Left renal cortex interstitium (tissue), 4 donors: ENCODE measurements at regions not wholly inside any gene's neighbourhood (a gene's known extent, or its start where the extent isn't known, plus 50 kb on each side); places are given as distances from the start of the nearest gene placed in this dataset.
"Not testable (repeated sequence)": the region's sequence is repeated elsewhere in the genome, so short reads cannot be mapped to it uniquely, and the experiment has no call there.

ENCODE experiments used
- DNase-seq, 4 donors: peaks; one replicate each; pipeline ENCODE4 v3.0.0-alpha.2; 2013; ENCODE audit warnings: low read depth in 4 of 4, low spot score in 2 of 4, missing footprints in 1 of 4

DNA sequence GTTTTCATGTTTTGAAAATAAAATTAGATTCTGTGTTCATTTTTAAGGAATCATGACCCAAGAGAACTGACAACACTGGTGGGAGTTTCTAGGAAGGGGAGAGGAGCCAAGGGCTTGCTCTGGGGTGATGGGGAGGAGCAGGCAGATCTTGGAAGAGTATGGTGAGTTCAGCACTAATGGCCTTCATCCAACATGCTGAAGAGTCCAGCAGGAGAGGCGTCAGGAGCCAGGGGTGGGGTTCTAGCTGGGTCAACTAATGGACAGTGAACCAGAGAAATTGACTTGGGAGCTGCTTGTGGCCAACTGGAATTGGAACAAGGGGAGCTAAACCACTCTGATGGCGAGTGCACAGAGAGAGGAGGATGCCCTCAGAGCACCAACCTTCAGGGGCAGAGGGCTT is 107.1 kb downstream of the MRPL14 start:
- no peak for DNase-seq

DNA sequence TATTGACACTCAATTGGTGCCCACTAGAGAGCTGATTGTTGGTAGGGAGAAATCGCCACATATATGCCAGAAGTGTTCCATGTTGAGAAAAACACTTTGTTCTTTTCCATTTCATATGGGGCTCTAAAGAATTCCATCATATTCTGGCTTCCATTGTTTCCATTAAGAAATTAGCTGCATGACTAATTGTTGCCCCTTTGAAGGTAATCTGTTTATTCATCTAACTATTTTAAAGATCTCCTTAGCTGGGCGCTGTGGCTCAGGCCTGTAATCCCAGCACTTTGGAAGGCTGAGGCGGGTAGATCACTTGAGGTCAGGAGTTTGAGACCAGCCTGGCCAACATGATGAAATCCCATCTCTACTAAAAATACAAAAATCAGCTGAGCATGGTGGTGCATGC is 109.9 kb downstream of the MRPL14 start:
- not testable (repeated sequence) for DNase-seq

DNA sequence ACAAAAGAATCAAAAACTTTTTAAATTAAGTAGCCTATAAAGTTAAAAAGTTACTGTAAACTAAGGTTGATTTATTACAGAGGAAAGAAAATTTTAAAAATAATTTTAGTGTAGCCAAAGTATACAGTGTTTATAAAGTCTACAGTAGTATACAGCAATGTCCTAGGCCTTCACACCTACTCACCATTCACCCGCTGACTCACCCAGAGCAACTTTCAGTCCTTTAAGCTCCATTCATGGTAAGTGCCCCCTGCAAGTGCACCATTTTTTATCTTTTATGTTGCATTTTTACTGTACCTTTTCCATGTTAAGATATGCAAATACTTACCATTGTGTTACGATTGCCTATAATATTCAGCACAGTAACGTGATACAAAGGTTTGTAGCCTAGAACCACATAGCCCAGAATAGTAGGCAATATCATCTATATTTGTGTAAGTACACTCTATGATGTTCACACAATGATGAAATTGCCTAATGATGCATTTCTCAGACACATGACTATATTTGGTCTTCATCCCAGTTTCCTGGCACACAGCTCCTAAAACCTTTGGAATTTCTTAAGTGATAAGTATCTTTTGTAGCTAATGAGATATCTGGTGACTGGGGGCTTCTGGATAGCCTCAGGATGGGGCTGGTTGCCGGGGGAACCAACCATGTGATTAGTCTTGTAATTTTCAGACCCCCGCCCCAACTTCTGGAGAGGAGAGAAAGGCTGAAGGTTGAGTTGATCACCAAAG is 111.0 kb downstream of the MRPL14 start:
- DNase-seq, result no peak

DNA sequence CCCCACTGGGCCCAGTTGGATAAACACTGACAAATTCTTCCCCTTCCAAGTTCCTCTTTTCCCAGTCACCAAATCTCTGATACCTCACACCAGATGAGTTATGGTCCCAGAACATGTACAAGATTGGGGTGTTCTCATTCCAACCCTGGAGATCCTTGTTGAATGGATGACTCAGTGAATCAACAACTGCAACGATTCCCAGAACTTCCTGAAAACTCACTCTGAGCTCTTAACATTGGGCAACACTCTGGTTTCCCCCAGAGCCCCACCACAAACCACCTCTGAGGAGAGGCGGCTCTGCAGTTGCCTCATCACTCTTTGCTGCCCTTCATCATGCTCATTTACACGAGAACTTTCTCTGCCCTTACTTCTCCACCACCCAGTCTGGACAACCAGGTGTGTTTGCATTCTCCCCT is 115.2 kb downstream of the MRPL14 start:
- DNase-seq, result no peak

DNA sequence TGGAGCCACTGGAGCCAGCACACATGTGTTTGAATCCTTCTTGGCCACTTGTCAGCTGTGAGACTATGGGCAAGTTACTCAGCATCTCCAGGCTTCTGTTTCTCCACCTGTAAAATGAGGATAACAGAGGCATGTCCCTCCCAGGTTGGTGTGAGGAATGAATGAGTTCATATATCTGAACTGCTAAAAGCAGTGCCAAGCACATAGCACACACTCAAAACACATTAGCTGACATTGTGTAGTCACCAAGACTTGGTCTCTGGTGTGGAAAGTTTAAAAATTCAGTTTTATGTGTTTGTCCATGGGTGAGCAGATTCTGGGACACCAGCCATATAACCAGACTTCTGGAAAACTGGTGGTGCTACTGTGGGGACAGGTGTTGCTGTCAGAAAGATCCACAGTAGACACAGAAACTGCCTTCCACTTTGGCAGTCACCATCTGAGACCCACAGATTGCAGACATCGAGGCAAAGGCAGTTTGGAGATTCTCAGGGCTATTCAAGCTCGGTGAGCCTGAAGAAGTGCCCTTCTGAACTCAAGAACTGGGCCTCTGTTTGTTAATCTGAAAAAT is 115.8 kb downstream of the MRPL14 start:
- no peak for DNase-seq

DNA sequence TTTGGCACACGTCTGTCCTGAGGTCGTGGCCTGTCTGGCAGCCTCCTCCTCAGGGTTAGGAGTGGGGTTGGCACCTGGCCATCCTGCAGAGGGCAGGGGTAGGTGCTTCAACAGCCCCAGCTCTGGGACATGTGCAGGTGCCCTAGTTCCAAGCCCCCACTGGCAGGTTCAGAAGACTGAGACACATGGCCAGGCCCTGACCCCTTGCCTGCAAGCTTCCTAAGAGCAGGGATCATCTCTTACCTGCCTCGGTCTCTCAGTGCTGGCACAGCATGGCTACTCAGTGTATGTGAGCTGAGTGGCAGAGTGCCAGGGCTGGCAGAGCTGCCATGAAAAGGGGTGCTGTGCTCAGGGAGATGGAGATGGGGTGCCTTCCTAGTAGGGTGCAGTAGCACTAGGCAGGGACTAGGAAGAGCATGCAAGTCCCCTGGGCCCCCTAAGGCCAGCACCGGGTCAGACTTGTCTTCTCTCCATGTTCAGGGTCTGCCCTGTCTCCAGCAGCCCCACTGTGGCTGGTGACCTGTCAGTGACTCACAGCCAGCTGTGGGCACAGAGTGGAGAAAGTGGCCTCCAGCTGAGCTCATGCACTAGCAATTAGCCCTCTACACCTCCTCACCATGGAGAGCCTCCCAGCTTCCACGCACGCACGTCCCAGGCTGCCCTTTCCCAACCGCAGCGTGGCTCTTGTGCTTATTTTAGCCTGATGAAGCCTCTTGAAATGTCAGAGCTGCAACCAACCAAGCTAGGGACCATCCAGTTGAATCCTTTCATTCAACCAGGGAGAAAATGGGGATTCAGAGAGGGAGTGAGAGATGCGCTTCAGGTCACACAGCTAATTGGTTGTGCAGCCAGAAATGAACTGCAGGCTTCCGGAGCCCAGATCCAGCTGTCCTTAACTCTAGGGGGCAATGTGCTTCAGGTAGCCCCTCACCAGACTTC is 116.6 kb downstream of the MRPL14 start:
- DNase-seq, result no peak

DNA sequence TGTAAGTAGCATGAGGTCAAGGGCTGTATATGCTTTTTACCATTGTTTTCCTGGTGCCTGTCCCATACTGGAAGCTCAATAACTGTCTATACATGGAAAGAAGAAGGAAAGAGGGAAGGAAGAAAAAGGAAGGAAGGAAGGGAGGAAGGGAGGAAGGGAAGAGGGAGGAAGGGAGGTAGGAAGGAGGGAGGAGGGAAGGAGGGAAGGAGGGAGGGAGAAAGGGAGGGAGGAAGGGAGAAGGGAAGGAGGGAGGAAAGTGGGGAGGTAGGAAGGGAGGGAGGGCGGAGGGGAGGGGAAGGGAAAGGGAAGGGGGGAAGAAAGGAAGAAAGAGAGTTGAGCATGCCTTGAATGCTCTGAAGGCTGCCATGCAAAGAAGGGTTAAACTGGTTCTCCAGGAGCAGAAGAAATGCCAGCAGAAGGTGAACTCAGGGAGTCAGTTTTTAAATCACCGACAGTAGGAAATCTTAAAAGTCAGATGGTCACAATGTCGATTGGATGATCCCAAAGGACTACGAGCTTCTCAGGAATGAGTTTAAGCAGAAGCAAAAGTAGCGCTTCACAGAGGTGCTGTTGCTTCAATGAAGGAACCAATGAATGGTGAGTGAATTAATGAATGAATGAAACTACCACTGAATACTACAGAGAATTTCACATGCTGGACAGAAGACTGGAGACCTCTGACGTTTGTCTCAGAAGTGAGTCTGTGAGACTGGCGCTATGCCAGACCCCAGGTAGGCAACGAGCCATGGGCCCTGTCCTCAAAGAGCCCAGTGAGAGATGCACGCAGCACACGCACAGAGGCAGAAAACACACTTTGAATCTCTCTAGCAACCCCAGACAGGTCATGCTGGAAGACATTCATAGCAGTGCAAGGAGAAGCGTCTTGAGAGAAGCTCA is 117.6 kb downstream of the MRPL14 start:
- no peak for DNase-seq

DNA sequence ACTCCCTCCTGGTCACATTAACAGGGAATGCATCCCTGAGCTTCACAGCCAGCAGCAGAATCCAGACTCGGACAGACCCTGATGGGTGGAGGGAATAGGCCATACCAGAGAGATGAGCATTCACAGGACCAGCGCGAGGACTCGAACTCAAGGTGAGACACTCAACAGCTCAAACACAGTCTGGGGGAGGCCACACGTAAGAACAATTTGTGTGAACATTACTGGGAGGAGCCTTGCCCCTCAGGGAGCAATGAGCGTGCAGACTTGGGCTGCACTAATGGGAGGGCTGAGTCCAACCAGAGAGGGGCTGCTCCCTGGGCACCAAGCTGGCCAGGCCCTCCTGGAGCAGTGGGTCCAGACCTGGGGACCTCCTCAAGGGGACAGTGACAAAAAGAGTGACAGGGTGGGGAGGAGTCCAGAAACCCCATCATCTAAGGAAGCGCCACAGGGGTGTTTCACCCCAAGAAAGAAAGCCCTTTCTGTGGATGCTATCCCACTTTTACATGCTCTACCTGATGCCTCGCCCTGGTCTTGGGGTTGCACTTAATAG is 118.4 kb downstream of the MRPL14 start:
- DNase-seq, result no peak

DNA sequence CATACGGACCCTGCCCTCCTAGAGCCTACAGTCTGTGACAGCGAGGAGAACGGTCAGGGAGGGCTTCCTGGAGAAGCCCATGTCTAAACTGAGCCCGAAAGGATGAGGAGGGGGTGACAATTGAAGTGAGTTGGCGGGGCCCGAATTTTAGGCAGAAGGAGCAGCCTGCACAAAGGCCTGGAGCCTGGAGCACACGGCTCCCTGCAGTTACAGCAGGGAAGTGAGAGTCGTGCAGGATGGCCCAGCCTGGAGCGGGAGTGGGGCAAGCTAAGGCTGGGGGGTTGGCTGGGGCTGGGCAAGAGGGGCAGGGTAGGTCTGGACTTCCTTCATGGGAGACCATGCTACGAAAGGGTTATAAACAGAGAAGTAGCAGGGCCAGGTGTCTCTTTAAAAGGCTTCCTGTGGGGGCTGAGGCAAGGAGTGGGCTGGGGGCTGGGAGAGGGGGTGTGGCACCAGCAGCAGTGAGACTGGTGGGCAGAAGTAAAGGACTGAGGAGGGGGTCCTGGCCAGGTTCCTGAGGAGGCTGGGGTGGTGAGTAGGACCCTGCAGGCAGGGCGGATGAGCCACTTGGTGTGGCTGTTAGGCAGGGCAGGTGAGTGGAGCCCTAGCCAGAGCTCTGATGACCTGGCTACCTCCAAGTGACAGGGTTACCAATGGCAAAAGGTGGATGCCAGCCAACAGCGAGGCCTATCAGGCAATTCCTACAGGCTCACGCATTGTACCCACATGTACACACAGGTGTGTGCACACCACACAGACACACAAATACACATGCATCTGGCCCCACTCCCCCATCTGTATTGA is 119.2 kb downstream of the MRPL14 start:
- no peak for DNase-seq

DNA sequence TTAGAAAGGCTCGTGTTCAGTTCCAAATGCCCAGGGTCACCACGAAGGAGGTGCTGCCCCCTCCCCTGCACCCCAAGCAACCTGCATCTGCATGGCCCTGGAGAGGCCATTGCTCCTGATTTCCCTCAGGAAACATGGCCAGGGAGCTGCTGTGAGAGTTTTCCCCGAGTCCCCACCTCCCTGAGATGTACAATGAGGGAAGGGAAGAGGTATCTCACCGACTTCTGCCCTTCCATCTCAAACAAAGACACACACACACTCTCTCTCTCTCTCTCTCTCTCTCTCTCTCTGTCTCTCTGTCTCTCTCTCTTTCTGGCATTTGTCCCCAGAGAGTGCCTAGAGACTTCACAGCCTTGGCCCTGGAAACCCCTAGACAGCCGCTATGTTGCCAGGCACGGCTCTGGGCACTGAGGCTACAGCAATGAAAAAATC is 120.4 kb downstream of the MRPL14 start:
- no peak for DNase-seq

DNA sequence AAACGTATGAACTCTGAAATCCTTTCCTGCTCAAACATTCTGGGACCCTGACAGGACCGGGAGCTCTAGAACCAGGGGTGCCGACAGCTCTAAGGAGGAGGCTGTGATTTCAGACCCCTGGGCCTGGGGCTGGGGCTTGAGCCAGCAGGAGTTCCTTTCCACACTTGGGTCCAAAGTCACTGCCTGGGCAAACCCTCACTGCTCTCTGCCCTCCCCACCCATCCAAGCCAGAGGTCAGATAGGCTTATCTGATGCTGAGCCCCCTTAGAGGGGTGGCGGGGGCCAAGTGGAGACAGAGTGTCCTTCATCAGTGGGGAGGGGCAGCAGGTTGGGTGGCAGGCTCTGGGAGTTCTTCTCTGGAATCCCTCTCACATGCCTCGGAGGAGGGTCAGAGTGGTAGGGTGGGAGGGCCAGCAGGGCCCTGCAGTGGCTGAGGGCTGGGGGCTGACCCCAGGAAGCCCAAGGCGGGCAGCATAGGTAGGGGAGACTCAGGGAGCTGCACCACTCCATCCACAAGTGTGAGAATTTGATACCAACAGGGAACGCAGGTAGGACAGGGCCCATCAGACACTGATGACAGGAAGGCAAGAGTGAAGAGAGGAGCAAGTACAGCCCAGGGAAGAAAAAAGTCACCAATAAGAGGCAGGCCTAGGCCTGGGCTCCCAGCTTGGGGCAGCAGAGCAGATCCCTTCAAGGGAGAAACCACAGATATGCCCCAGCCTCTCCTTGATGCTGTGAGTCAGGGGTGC is 121.0 kb downstream of the MRPL14 start:
- no peak for DNase-seq

DNA sequence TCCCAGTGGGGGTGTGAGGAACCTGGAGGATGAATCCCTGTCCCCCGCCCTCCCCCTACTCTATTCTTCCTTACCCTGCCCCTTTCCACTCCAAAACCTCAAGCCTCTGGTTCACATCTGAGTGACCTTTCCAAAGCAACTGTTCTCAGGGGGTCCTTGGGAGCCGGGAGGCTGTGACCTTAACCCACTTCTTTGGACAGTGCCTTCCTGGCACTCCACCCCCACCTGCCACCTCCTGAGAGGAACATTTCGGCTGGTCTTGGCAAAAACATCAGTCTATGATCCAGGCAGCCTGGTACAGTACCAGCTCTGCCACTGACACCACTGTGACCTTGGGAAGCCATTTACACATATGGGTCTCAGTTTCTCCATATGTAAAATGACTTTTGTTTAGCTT is 121.7 kb downstream of the MRPL14 start:
- no peak for DNase-seq

DNA sequence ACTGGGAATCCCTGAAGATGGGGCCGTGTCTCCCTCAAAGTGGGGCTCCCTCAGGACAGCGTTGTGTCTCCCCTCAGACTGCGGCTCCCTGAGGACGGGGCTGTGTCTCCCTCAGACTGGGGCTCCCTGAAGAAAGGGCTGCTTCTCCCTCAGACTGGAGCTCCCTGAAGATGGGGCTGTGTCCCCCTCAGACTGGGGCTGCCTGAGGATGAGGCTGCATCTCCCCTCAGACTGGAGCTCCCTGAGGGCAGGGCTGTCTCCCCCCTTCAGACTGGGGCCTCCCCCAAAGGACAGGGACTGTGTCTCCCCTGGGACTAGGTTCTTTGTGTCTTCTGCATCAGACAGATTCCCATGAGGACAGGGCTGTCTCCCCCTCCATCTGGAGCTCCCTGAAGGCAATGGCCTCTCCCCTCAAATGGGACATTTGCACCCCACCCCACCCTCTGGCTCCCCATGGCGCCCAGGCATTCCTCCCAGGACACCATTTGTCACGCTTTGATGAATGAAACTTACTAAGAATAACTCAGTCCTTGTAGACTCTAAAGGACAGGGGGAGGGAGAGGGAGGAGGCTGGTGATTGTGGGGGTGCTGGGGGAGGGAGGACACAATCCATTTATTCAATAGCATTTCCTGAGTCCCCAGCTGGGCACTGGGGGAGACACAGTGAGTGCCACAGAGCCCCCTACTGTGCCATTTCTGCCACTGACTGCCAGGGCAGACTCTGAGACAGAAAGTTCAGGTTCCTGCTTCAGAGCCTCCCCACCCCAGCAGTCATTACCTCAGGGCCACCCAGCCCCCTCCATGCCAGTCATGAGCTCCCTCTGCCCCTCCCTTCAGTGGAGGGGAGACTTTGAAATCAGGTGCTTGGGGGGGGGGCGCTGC is 122.4 kb downstream of the MRPL14 start:
- no peak for DNase-seq

DNA sequence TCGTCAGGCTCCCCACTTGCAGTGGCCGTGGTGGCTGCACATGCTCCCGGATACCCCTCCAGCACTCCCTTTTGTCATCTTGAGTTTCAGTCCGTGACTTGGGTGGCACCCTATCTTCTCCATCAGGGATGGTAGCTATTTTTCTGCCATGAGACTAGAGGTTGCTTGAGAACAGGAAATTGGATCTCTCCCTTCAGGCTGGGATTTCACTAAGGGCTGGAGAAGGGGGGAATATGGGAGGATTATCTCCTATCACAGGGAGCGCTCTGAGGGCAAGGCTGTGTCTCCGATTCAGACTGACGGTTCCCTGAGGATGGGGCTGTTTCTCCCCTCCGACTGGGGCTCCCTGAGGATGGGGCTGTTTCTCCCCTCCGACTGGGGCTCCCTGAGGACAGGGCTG is 123.1 kb downstream of the MRPL14 start:
- DNase-seq, result no peak

DNA sequence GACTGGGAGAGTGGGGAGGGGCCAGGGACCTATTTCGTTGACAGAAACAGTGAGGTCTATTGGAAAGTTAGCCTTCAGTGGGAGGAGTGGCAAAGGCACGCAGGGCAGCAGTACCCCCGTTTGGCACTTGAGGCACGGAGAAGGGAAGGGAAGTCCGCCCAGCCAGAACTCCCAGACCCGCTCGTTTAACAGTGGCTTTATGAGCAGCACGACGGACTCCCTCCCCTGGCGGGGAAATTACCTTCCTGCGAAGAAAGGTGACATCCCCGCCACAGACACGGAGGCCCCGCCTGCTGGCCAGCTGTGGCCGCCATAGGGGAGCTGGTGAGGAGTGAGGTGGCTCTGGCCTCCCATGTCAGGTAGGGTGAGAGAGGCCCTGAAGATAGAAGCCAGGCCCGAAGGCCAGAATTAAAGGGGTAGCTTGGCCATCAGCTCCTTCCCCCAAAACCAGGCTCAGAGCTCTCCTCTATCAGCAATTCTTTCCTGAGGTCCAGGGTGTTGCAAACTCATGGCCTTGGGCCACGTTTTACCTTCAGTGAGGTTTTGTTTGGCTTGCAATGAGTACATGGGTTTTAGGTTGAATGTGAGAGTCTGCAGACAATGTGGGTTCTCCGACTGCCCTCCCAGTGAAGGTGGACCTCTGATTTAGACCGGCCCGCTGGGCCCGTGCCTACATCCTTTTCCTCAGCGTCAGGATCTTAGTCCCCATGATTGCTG is 123.7 kb downstream of the MRPL14 start:
- no peak for DNase-seq

DNA sequence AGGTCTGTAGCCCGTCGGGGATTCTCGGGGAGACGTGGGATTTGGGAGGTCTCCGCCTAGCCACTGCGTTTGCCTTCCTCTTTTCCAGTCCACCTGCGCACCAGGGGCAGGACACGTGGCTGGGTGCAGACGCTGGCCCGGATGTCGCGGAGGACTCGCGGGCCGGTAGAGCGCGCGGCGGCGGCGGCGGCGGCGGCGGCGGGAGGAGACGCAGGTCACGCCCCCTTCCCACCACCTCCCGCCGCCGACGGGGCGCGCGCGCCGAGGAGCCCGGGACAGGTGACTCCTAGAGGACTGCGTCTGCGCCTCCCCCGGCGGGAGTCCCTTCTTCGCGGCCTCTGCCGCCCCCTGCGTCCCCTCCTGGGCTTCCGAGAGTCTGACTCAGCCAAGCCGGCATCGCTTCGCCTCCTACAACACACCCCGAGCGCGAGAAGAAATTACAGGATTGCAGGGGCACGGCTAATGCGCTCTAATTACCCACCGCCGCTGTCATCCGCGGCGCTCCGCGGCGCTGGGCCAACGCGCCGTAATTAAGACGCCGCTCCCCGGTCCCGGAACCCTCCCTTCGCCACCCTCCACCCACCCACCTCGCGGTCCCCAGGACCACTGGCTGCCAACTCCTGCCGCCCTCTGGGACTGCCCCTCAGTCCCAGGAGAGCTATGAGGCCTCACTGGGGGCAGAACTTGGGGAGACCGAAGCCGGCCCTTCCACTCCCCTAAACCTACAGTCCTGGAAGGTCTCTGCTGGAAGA is 124.5 kb downstream of the MRPL14 start:
- DNase-seq, result no peak
